ENCODE measurements at regions not wholly inside any gene's neighbourhood (a gene's known extent, or its start where the extent isn't known, plus 50 kb on each side); places are given as distances from the start of the nearest gene placed in this dataset.

GRCh38 chr10:108014902-108015177 is 850.3 kb upstream of the SORCS1 start:
- intact Hi-C loops (cut with micrococcal nuclease): no loop called here
- H3K18ac ChIP-seq (ENCODE audit: low read depth, low read length): no peak overlapping the region
- no peak overlapping the region for H2BK120ac ChIP-seq (ENCODE audit: low read depth, low read length)
- H2AFZ ChIP-seq (replicated peaks; ENCODE audit: low read length, poor library complexity): no peak overlapping the region
- in situ Hi-C loops (cut with MboI; ENCODE audit: low sequenced_read_pairs): no loop called here
- no CpG with 5 or more reads among the region's 1 CpG for WGBS, 2 experiments (ENCODE audit: extremely low coverage in 2 of 2, insufficient read length in 1 of 2)
- no TSS peak for BruUV-seq (replicated peaks)
- POLR2A ChIA-PET (ENCODE audit: unreplicated experiment): no interaction called here
- no peak overlapping the region for H3K27ac ChIP-seq (ENCODE audit: insufficient read depth, low read length)
- no peak overlapping the region for H3K4me2 ChIP-seq (ENCODE audit: low read depth, low read length)
- no peak overlapping the region for H2AK5ac ChIP-seq (ENCODE audit: low read depth, low read length)
- no peak overlapping the region for H2BK20ac ChIP-seq (ENCODE audit: low read depth, low read length)
- H3K4me3 ChIP-seq (ENCODE audit: insufficient read depth, low read depth, low read length): no peak overlapping the region
- H3K9ac ChIP-seq (ENCODE audit: low read depth, low read length): no peak overlapping the region
- H2BK15ac ChIP-seq (ENCODE audit: low read depth, low read length): no peak overlapping the region
- H3K27me3 ChIP-seq (ENCODE audit: control insufficient read depth, insufficient read depth, low read length): no peaks in the 10 kb centered on the region
- H3K36me3 ChIP-seq (ENCODE audit: control insufficient read depth, insufficient read depth, low read length): no peaks in the 10 kb centered on the region
- H3K14ac ChIP-seq (replicated peaks; ENCODE audit: low read depth, low read length): no peak overlapping the region
- no peak overlapping the region for H3K23ac ChIP-seq (ENCODE audit: low read depth, low read length)
- H3K79me1 ChIP-seq (ENCODE audit: low read depth in 1 of 2, low read length in 2 of 2): no peaks in the 10 kb centered on the region
- ATAC-seq (ENCODE audit: low read depth) (no peak), DNase-seq (no peak)
- no peak overlapping the region for H3K4ac ChIP-seq (ENCODE audit: low read depth, low read length)
- peaks cover 10% of the 10 kb centered on the region for H3K9me3 ChIP-seq (ENCODE audit: control insufficient read depth, insufficient read depth, low read length)
- H2AK9ac ChIP-seq (replicated peaks; ENCODE audit: low read depth, low read length, poor library complexity): no peak overlapping the region
- no peaks in the 10 kb centered on the region for H3K9me1 ChIP-seq (ENCODE audit: insufficient read depth, low read length)
- CTCF ChIA-PET: no interaction called here
- H2BK5ac ChIP-seq (ENCODE audit: low read depth, low read length, poor library complexity, severe bottlenecking): no peak overlapping the region
- H4K8ac ChIP-seq (ENCODE audit: low read depth in 2 of 2, low read length in 2 of 2): no peak overlapping the region
- no peak overlapping the region for H4K91ac ChIP-seq (ENCODE audit: insufficient read depth, low read depth, low read length)
- dilution Hi-C loops (cut with HindIII; ENCODE audit: low sequenced_read_pairs, unreplicated experiment): no loop called here
- no peaks in the 10 kb centered on the region for H4K20me1 ChIP-seq (ENCODE audit: insufficient read depth, low read length)
- no peak overlapping the region for H4K5ac ChIP-seq (ENCODE audit: low read depth, low read length)
- H3K56ac ChIP-seq (ENCODE audit: extremely low read depth, insufficient read depth, low read length): no peak overlapping the region
- TF ChIP-seq RAD21 (IDR thresholded peaks at IDR 0.05; ENCODE audit: low read length) (no peak), MAFK (IDR thresholded peaks at IDR 0.05; ENCODE audit: low read depth, low read length) (no peak), CTCF (conservative IDR thresholded peaks at IDR 0.05; ENCODE audit: low read depth, low read length) (no peak), CHD1 (IDR thresholded peaks at IDR 0.05; ENCODE audit: low read depth, low read length) (no peak), SMC3 (IDR thresholded peaks at IDR 0.05; ENCODE audit: low read depth, low read length) (no peak), NFE2L2 (IDR thresholded peaks at IDR 0.05; ENCODE audit: low read depth, low read length) (no peak), POLR2A (IDR thresholded peaks at IDR 0.05; ENCODE audit: low read depth, low read length) (no peak)
- H3K4me1 ChIP-seq (ENCODE audit: control insufficient read depth, insufficient read depth, low read length): no peaks in the 10 kb centered on the region

All from IMR-90 (cell line).